ENCODE measurements at regions not wholly inside any gene's neighbourhood (a gene's known extent, or its start where the extent isn't known, plus 50 kb on each side); places are given as distances from the start of the nearest gene placed in this dataset.

- TF ChIP-seq CTCF (tag by site-specific recombination; IDR thresholded peaks at IDR 0.05), result no peak
- no peak for TF ChIP-seq PRDM6 (tag by site-specific recombination; IDR thresholded peaks at IDR 0.05)
- no peak for TF ChIP-seq RBAK (tag by site-specific recombination; IDR thresholded peaks at IDR 0.05)
These were observed 812.7 kb upstream of the COBL start for GRCh38 chr7:52129278-52129677.

Measured in HEK293 (cell line).